ENCODE measurements at regions not wholly inside any gene's neighbourhood (a gene's known extent, or its start where the extent isn't known, plus 50 kb on each side); places are given as distances from the start of the nearest gene placed in this dataset.

GRCh38 chr2:15762449-15762848 is 170.8 kb downstream of the DDX1 start:
- Histone ChIP-seq H3K4me1 (no peaks in the 10 kb centered on the region), H3K4me3 (replicated peaks in 1 of 3) (no peak overlapping the region), H3K36me3 (no peaks in the 10 kb centered on the region), H3K27me3 (no peaks in the 10 kb centered on the region), H3K9me3 (no peaks in the 10 kb centered on the region), H3K27ac (no peak overlapping the region)
- no peak for DNase-seq
- intact Hi-C loops (cut with DNase I): no loop called here
- no peak for TF ChIP-seq POLR2A (IDR thresholded peaks at IDR 0.05)
- no peak for TF ChIP-seq CTCF (IDR thresholded peaks at IDR 0.05)
- WGBS, 2 donors: 74 to 90% methylated on average over 2 to 3 of the region's 3 CpGs

- DNase-seq: no peak
- intact Hi-C loops (cut with DNase I): no loop called here
- H3K9me3 ChIP-seq: no peaks in the 10 kb centered on the region
- H3K4me1 ChIP-seq: no peaks in the 10 kb centered on the region
- no peak overlapping the region for H3K27ac ChIP-seq
- no peak for TF ChIP-seq CTCF (IDR thresholded peaks at IDR 0.05)
- TF ChIP-seq POLR2A (IDR thresholded peaks at IDR 0.05): no peak
- no peak overlapping the region for H3K4me3 ChIP-seq (replicated peaks in 1 of 3)
- WGBS, 2 donors: 79 to 86% methylated on average over 18 to 19 of the region's 19 CpGs
- H3K36me3 ChIP-seq: no peaks in the 10 kb centered on the region
- no peaks in the 10 kb centered on the region for H3K27me3 ChIP-seq
These were observed 171.6 kb downstream of the DDX1 start for GRCh38 chr2:15763106-15763821.

GRCh38 chr2:15763822-15764682 is 172.4 kb downstream of the DDX1 start:
- intact Hi-C loops (cut with DNase I): no loop called here
- Histone ChIP-seq H3K27ac (no peak overlapping the region), H3K4me3 (replicated peaks in 1 of 3) (no peak overlapping the region), H3K27me3 (no peaks in the 10 kb centered on the region), H3K4me1 (no peaks in the 10 kb centered on the region), H3K9me3 (no peaks in the 10 kb centered on the region), H3K36me3 (no peaks in the 10 kb centered on the region)
- no peak for TF ChIP-seq POLR2A (IDR thresholded peaks at IDR 0.05)
- no peak for DNase-seq
- WGBS, 2 donors: 94 to 96% methylated on average over 13 to 14 of the region's 14 CpGs

- TF ChIP-seq CTCF (IDR thresholded peaks at IDR 0.05) (no peak), POLR2A (IDR thresholded peaks at IDR 0.05) (no peak)
- Histone ChIP-seq H3K4me1 (no peaks in the 10 kb centered on the region), H3K27me3 (no peaks in the 10 kb centered on the region), H3K27ac (no peak overlapping the region), H3K4me3 (replicated peaks in 1 of 3) (no peak overlapping the region), H3K9me3 (no peaks in the 10 kb centered on the region), H3K36me3 (no peaks in the 10 kb centered on the region)
- intact Hi-C loops (cut with DNase I): no loop called here
- 89 to 97% methylated on average over 4 of the region's 4 CpGs for WGBS, 2 donors
- no peak for DNase-seq
These were observed 173.0 kb downstream of the DDX1 start for GRCh38 chr2:15764683-15765011.

- Histone ChIP-seq H3K36me3 (no peaks in the 10 kb centered on the region), H3K4me3 (replicated peaks in 1 of 3) (no peak overlapping the region), H3K9me3 (no peaks in the 10 kb centered on the region), H3K27me3 (no peaks in the 10 kb centered on the region), H3K27ac (no peak overlapping the region), H3K4me1 (no peaks in the 10 kb centered on the region)
- intact Hi-C loops (cut with DNase I): no loop called here
- WGBS, 2 donors: 86 to 93% methylated on average over 5 of the region's 5 CpGs
- TF ChIP-seq CTCF (IDR thresholded peaks at IDR 0.05): no peak
- no peak for TF ChIP-seq POLR2A (IDR thresholded peaks at IDR 0.05)
- DNase-seq: no peak
These were observed 173.5 kb downstream of the DDX1 start for GRCh38 chr2:15765211-15765610.

Data from thyroid gland (tissue), 4 donors.